Sigmoid colon (tissue), 6 donors: ENCODE measurements at regions not wholly inside any gene's neighbourhood (a gene's known extent, or its start where the extent isn't known, plus 50 kb on each side); places are given as distances from the start of the nearest gene placed in this dataset.
"Not testable (repeated sequence)": the region's sequence is repeated elsewhere in the genome, so short reads cannot be mapped to it uniquely, and the experiment has no call there.

Experiments used
- DNase-seq: peaks from one replicate; pipeline ENCODE4 v3.0.0-alpha.2; 2019
- H3K27ac ChIP-seq, 4 donors: fragments of 200-600 bp; sonication (generic); one replicate each; pipeline ENCODE4 v1.5.1; 2016 to 2019; ENCODE audit warnings: mild to moderate bottlenecking in 1 of 4
- H3K27me3 ChIP-seq, 3 donors: fragments of 200-600 bp; sonication (generic); one replicate each; pipeline ENCODE4 v1.5.1; 2019; ENCODE audit warnings: mild to moderate bottlenecking in 1 of 3
- H3K36me3 ChIP-seq, 4 donors: fragments of 200-600 bp; sonication (generic); one replicate each; pipeline ENCODE4 v1.5.1; 2016 to 2019
- H3K4me1 ChIP-seq, 4 donors: fragments of 200-600 bp; sonication (generic); one replicate each; pipeline ENCODE4 v1.5.1; 2017 to 2019
- H3K4me3 ChIP-seq, 4 donors: fragments of 200-600 bp; sonication (generic); one replicate each; pipeline ENCODE4 v1.5.1; 2017 to 2019; ENCODE audit warnings: mild to moderate bottlenecking in 2 of 4, moderate library complexity in 1 of 4
- H3K9me3 ChIP-seq, 4 donors: fragments of 200-600 bp in 3 of 4; sonication (generic) in 3 of 4; one replicate each; pipeline versions ENCODE4 v1.5.1 to v1.6.1; 2013 to 2019
- CTCF ChIP-seq, 4 experiments: fragments of 450-650 bp in 3 of 4; fragments of 200-600 bp in 1 of 4; IDR thresholded peaks; one replicate each; pipeline ENCODE4 v1.5.1; 2016 to 2019; ENCODE audit warnings: antibody characterized with exemption in 4 of 4, mild to moderate bottlenecking in 3 of 4, moderate library complexity in 2 of 4
- EP300 ChIP-seq, 4 donors: sonication (generic); formaldehyde crosslinking; IDR thresholded peaks; one replicate each; pipeline ENCODE4 v1.6.1; 2017; ENCODE audit warnings: antibody characterized with exemption in 4 of 4
- POLR2A ChIP-seq, 2 donors: fragments of 450-650 bp; IDR thresholded peaks; one replicate each; pipeline ENCODE4 v1.6.1; 2016; ENCODE audit warnings: antibody characterized with exemption in 2 of 2, mild to moderate bottlenecking in 2 of 2, moderate library complexity in 2 of 2
- POLR2AphosphoS5 ChIP-seq, 4 donors: sonication (generic); formaldehyde crosslinking; IDR thresholded peaks; one replicate each; pipeline ENCODE4 v1.6.1; 2017; ENCODE audit warnings: antibody characterized with exemption in 4 of 4
- WGBS, 2 donors: extraction: QIAGEN DNeasy Blood & Tissue Kit; methylation state at CpG; one replicate each; pipeline ENCODE4 v1.1.7; 2013; 5-methylcytosine and 5-hydroxymethylcytosine counted together
- intact Hi-C: fragments of 100-400 bp; cut with DNase I; formaldehyde crosslinking; loops from one replicate; pipeline ENCODE4 v1.15.1; 2023
- donor health status: healthy with polysubstance abuse.
- donor health status: healthy.

- peak; percentile 55 for DNase-seq
- intact Hi-C loops = no loop called here
- 73 to 77% methylated on average over 18 of the region's 18 CpGs for WGBS, 2 donors
Measured at GRCh38 chr3:13137941-13138832, 65.0 kb upstream of the IQSEC1 start.

GRCh38 chr3:13136848-13137247 is 63.6 kb upstream of the IQSEC1 start:
- not testable (repeated sequence) for DNase-seq

More at GRCh38 chr3:13137941-13138832, 65.0 kb upstream of the IQSEC1 start:
- no peak overlapping the region for H3K4me3 ChIP-seq
- H3K36me3 ChIP-seq = no peaks in the 10 kb centered on the region
- peaks cover 0 to 10% (median 0%) of the 10 kb centered on the region in 3 donors for H3K27me3 ChIP-seq
- H3K27ac ChIP-seq = no peak overlapping the region
- no peaks in the 10 kb centered on the region for H3K9me3 ChIP-seq
- H3K4me1 ChIP-seq = no peaks in the 10 kb centered on the region
- TF ChIP-seq EP300 (IDR thresholded peaks at IDR 0.05) (no peak), POLR2AphosphoS5 (IDR thresholded peaks at IDR 0.05) (no peak), CTCF (IDR thresholded peaks at IDR 0.05) (no peak), POLR2A (IDR thresholded peaks at IDR 0.05) (no peak)

GRCh38 chr3:13136426-13136825 is 63.2 kb upstream of the IQSEC1 start:
- Histone ChIP-seq H3K27ac (no peak overlapping the region), H3K4me3 (no peak overlapping the region), H3K36me3 (no peaks in the 10 kb centered on the region), H3K9me3 (no peaks in the 10 kb centered on the region), H3K27me3 (peaks cover 0 to 9% (median 0%) of the 10 kb centered on the region in 3 donors), H3K4me1 (no peaks in the 10 kb centered on the region)
- intact Hi-C loops = no loop called here
- TF ChIP-seq CTCF (IDR thresholded peaks at IDR 0.05) (no peak), POLR2AphosphoS5 (IDR thresholded peaks at IDR 0.05) (no peak), EP300 (IDR thresholded peaks at IDR 0.05) (no peak), POLR2A (IDR thresholded peaks at IDR 0.05) (no peak)
- 33 to 67% methylated on average over 11 of the region's 11 CpGs for WGBS, 2 donors
- no peak for DNase-seq

More at GRCh38 chr3:13136848-13137247, 63.6 kb upstream of the IQSEC1 start:
- H3K9me3 ChIP-seq, H3K27me3 ChIP-seq, H3K36me3 ChIP-seq, H3K4me3 ChIP-seq, H3K27ac ChIP-seq, intact Hi-C loops, H3K4me1 ChIP-seq: not testable (repeated sequence)
- 90 to 94% methylated on average over 6 of the region's 6 CpGs for WGBS, 2 donors

GRCh38 chr3:13135811-13136321 is 62.6 kb upstream of the IQSEC1 start:
- 76 to 81% methylated on average over 19 of the region's 19 CpGs for WGBS, 2 donors
- TF ChIP-seq POLR2AphosphoS5 (IDR thresholded peaks at IDR 0.05) (no peak), CTCF (IDR thresholded peaks at IDR 0.05) (no peak), POLR2A (IDR thresholded peaks at IDR 0.05) (no peak), EP300 (IDR thresholded peaks at IDR 0.05) (no peak)
- H3K27ac ChIP-seq = no peak overlapping the region
- DNase-seq = peak; percentile 48
- no peaks in the 10 kb centered on the region for H3K9me3 ChIP-seq
- no peaks in the 10 kb centered on the region for H3K4me1 ChIP-seq
- intact Hi-C loops = no loop called here
- peaks cover 0 to 6% (median 0%) of the 10 kb centered on the region in 3 donors for H3K27me3 ChIP-seq
- H3K36me3 ChIP-seq = no peaks in the 10 kb centered on the region
- H3K4me3 ChIP-seq = no peak overlapping the region

GRCh38 chr3:13135251-13135810 is 62.1 kb upstream of the IQSEC1 start:
- H3K36me3 ChIP-seq = no peaks in the 10 kb centered on the region
- intact Hi-C loops = no loop called here
- DNase-seq = peak; percentile 57

More at GRCh38 chr3:13135251-13135810, 62.1 kb upstream of the IQSEC1 start:
- Histone ChIP-seq H3K4me1 (no peaks in the 10 kb centered on the region), H3K27me3 (peaks cover 0 to 6% (median 0%) of the 10 kb centered on the region in 3 donors), H3K4me3 (no peak overlapping the region), H3K27ac (no peak overlapping the region), H3K9me3 (no peaks in the 10 kb centered on the region)
- TF ChIP-seq CTCF (IDR thresholded peaks at IDR 0.05) (no peak), EP300 (IDR thresholded peaks at IDR 0.05) (no peak), POLR2A (IDR thresholded peaks at IDR 0.05) (no peak), POLR2AphosphoS5 (IDR thresholded peaks at IDR 0.05) (no peak)
- 78 to 80% methylated on average over 9 of the region's 9 CpGs for WGBS, 2 donors
